HEK293T (cell line): ENCODE measurements at regions not wholly inside any gene's neighbourhood (a gene's known extent, or its start where the extent isn't known, plus 50 kb on each side); places are given as distances from the start of the nearest gene placed in this dataset.

Experiments used
- CTCF ChIA-PET: fragments of 350-600 bp; formaldehyde crosslinking; extraction: SDS; loops from one replicate; lab custom pipeline; 2021; ENCODE audit warnings: antibody characterized with exemption, inconsistent platforms; lab: Yijun Ruan, JAX
- POLR2A ChIA-PET: fragments of 350-600 bp; formaldehyde crosslinking; extraction: SDS; loops from one replicate; lab custom pipeline; 2020; ENCODE audit warnings: antibody characterized with exemption, inconsistent platforms; lab: Yijun Ruan, JAX
- DNase-seq: peaks from one replicate; pipeline ENCODE4 v3.0.0; 2012; ENCODE audit warnings: mixed read lengths; ENCODE audit errors: extremely low spot score
- ARNT ChIP-seq: fragments of 450-650 bp; IDR thresholded peaks from 2 replicates; pipeline ENCODE4 v1.6.1; 2017; ENCODE audit warnings: mild to moderate bottlenecking
- BHLHE40 ChIP-seq: fragments of 450-650 bp; IDR thresholded peaks from 2 replicates; pipeline ENCODE4 v1.6.1; 2016; ENCODE audit warnings: mild to moderate bottlenecking, moderate library complexity, borderline replicate concordance
- CTBP1 ChIP-seq: fragments of 450-650 bp; IDR thresholded peaks from 2 replicates; pipeline ENCODE4 v1.6.1; 2016; ENCODE audit warnings: borderline replicate concordance
- ELF4 ChIP-seq: fragments of 450-650 bp; IDR thresholded peaks from 2 replicates; pipeline ENCODE4 v1.6.1; 2017; ENCODE audit warnings: antibody characterized with exemption
- FOXA1 ChIP-seq: fragments of 450-650 bp; IDR thresholded peaks from 2 replicates; pipeline ENCODE4 v1.6.1; 2016; ENCODE audit warnings: mild to moderate bottlenecking
- FOXK2 ChIP-seq: fragments of 450-650 bp; IDR thresholded peaks from 2 replicates; pipeline ENCODE4 v1.6.1; 2016; ENCODE audit warnings: mild to moderate bottlenecking
- FOXM1 ChIP-seq: fragments of 450-650 bp; IDR thresholded peaks from 2 replicates; pipeline ENCODE4 v1.6.1; 2017; ENCODE audit warnings: mild to moderate bottlenecking, borderline replicate concordance
- HDGF ChIP-seq: fragments of 450-650 bp; IDR thresholded peaks from 2 replicates; pipeline ENCODE4 v1.6.1; 2017; ENCODE audit warnings: antibody characterized with exemption, borderline replicate concordance
- L3MBTL2 ChIP-seq: fragments of 450-650 bp; conservative IDR thresholded peaks from 2 replicates; pipeline ENCODE4 v1.6.1; 2016; ENCODE audit warnings: mild to moderate bottlenecking
- LEF1 ChIP-seq: fragments of 450-650 bp; IDR thresholded peaks from 2 replicates; pipeline ENCODE4 v1.6.1; 2017; ENCODE audit warnings: mild to moderate bottlenecking, borderline replicate concordance
- NFRKB ChIP-seq: fragments of 450-650 bp; IDR thresholded peaks from 2 replicates; pipeline ENCODE4 v1.6.1; 2016; ENCODE audit warnings: mild to moderate bottlenecking, moderate library complexity
- SP1 ChIP-seq: fragments of 450-650 bp; IDR thresholded peaks from 2 replicates; pipeline ENCODE4 v1.6.1; 2017
- SUZ12 ChIP-seq: fragments of 450-650 bp; IDR thresholded peaks from 2 replicates; pipeline ENCODE4 v1.6.1; 2016; ENCODE audit warnings: mild to moderate bottlenecking
- TARDBP ChIP-seq: fragments of 450-650 bp; IDR thresholded peaks from 2 replicates; pipeline ENCODE4 v1.6.1; 2016
- ZNF384 ChIP-seq: fragments of 450-650 bp; IDR thresholded peaks from 2 replicates; pipeline ENCODE4 v1.6.1; 2016
- TF ChIP-seq, protein P1 (sequence below): fragments of 450-650 bp; IDR thresholded peaks from 2 replicates; pipeline ENCODE4 v1.6.1; 2016

DNA sequence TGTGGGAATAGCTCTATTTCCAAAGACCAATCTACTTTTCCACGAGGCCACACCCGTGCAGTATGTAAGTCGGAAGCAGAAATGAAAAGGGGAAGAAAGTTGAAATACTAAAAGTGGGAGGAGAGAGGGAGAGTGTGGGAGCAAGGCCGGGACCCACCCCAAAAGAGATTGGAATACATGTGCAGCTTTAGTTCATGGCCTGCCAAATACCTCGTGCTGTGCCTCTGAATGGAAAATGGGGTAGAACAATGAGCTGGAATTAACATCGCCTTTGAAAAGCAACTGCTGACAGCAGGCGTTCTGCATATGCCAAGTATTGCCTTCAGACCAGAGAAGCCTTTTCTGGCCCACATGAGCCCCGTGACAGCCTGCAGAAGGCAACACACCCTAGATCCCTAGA is 155.6 kb downstream of the CD83 start:
- no peak for DNase-seq
- TF ChIP-seq SP1, result no peak
- TF ChIP-seq ELF4, result no peak
- no peak for TF ChIP-seq HDGF
- TF ChIP-seq L3MBTL2, result no peak
- TF ChIP-seq CTBP1, result no peak
- TF ChIP-seq BHLHE40, result no peak
- TF ChIP-seq FOXM1, result no peak
- CTCF ChIA-PET, result no interaction called here
- POLR2A ChIA-PET, result no interaction called here

DNA sequence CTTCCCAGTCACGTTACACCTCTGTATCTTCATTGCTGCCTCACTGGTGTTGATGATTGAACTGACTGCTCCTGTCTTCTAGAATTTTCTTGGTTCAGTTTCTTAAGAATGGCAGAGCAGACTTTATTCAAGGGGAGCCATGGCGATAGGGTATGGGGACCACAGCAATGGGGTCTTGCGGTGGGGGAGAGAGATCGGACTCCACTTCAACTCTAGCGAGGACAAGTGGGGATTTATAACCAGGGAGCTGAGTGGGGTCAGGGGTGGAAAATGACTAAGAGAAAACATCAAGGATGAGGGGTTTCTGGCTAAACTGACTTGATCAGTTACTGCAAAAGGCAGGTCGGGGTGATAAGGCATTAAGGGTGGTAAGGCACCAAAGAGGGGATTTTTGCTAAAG is 156.4 kb downstream of the CD83 start:
- CTCF ChIA-PET, result no interaction called here
- POLR2A ChIA-PET, result no interaction called here
- TF ChIP-seq CTBP1, result no peak
- DNase-seq, result no peak

DNA sequence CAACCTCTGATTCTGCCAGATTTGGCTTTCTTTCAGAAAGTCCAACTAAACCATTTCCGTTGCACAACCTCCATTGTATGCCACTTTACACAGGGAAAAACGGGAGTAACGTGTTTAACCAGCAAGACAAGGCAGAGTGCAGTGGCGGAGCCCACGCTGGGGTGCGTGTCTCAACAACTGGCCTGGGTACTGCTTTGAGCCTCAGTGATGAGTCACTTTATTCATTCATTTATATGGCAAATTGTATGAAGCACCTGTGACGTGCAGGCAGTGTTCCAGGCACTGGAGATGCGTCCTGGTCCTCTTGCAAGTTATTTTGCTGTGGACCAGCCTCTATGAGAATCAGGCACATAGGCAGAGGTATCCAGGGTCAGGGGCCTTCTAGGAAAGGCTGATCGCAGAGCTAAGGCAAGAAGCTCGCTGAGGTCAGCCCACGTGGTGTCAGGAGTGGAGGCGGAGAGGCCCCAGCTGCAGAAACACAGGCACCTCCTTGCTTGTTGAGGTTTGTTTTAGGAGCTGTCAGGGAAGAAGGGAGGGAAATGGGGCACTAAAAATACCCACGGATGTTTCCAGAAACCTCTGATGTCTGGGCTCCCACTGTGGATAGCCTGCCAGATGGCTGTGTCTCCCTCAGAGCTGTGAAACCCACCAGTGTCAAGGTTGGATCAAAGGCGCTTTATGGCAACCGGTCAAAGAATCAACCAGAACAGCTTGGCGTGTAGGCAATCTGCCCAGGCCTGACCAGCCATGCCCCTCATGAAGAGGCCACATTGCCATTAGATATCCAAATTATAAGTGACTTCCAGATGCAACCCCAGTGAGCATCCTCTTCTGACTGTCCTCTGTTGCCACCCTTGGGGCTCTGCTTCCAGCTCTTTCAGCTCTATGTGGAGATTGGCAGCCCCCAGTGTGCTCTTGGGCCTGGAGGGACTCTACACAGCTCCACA is 157.2 kb downstream of the CD83 start:
- no peak for TF ChIP-seq NFRKB
- no peak for TF ChIP-seq FOXK2
- TF ChIP-seq CTBP1, result no peak
- TF ChIP-seq L3MBTL2, result no peak
- TF ChIP-seq TARDBP, result no peak
- no peak for TF ChIP-seq LEF1
- TF ChIP-seq ZNF384, result no peak
- TF ChIP-seq BHLHE40, result no peak
- no peak for TF ChIP-seq FOXM1
- no peak for TF ChIP-seq ELF4
- no peak for TF ChIP-seq ARNT
- TF ChIP-seq, protein P1, sequence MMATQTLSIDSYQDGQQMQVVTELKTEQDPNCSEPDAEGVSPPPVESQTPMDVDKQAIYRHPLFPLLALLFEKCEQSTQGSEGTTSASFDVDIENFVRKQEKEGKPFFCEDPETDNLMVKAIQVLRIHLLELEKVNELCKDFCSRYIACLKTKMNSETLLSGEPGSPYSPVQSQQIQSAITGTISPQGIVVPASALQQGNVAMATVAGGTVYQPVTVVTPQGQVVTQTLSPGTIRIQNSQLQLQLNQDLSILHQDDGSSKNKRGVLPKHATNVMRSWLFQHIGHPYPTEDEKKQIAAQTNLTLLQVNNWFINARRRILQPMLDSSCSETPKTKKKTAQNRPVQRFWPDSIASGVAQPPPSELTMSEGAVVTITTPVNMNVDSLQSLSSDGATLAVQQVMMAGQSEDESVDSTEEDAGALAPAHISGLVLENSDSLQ, result no peak
- no peak for TF ChIP-seq SP1
- TF ChIP-seq SUZ12, result no peak
- TF ChIP-seq FOXA1, result no peak
- TF ChIP-seq HDGF, result no peak
- ChIA-PET POLR2A (no interaction called here), CTCF (no interaction called here)
- DNase-seq, result no peak

DNA sequence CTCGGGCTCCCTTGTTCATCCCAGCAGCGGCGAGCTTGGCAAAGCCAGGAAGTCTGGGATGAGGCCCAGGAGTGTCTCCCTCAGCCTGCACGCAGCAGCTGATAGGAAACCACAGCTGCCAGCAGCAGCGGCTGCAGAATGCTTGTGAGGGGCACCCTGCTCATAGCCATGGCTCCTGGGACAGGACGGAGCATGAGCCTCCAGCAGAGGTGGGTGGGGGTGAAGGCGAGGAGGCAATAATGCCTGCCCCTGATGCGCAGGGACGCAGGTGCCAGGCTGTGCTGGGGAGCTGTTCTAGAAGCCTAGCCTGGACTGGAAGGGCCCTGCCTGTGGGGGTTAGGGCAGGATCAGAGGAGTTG is 157.9 kb downstream of the CD83 start:
- CTCF ChIA-PET, result no interaction called here
- DNase-seq, result no peak
- POLR2A ChIA-PET, result no interaction called here
- no peak for TF ChIP-seq ARNT
- no peak for TF ChIP-seq CTBP1

DNA sequence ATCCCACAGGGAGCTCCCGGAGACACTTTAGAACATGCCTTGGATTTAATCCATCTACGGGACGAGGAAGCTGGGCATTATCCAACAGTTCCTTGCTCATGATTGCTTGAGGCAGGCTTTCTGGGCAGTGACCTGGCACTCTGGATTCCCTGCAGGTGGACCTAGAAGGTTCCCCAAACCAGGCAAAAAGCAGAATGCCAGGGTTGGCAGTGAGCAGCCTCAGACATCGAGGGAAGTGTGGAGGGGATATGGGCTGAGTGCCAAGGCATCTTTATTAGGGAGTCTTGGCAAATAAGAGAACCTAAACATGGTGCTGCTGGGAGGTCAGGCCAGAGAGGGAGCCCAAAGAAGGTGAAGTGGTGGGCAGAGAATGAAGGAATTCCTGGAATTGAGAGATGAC is 158.5 kb downstream of the CD83 start:
- ChIA-PET CTCF (no interaction called here), POLR2A (no interaction called here)
- DNase-seq, result no peak
- TF ChIP-seq ZNF384 (no peak), SUZ12 (no peak), LEF1 (no peak), NFRKB (no peak)
- TF ChIP-seq, protein P1, result no peak

DNA sequence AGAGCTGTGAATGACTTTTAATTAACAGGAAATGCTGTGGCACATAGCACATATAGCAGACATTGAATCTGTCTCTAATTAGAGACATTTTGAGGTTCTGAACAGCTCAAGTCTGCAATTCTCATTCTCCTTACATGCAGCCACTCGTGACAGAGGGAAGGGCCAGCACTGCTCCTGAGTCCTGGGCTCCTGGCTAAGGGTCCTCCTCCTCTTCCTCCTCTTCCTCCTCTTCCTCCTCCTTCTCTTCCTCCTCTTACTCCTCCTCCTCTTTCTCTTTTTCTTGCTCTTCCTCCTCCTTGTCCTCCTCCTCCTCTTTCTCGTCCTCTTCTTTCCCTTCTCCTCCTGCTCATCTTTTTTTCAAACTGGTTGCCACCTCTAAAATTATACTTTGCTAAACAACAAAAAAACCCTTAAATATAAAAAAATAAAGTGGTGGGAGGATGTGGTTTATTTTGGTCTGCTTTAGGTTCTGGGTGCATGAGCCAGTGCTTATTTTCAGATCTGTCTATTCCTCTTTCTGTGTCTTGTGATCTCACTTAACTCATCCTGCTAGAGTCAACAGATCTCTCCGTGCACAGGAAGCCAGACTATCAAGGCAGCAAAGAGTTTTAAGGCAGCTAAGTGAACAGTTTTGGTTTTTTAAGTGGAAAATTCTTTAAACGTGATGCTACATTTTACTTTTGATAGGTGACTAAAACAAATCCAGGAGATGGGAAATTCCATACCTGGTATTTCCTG is 159.3 kb downstream of the CD83 start:
- POLR2A ChIA-PET, result no interaction called here
- DNase-seq, result no peak
- CTCF ChIA-PET, result no interaction called here
- no peak for TF ChIP-seq ZNF384
- no peak for TF ChIP-seq BHLHE40
- no peak for TF ChIP-seq NFRKB
- TF ChIP-seq, protein P1, result no peak

DNA sequence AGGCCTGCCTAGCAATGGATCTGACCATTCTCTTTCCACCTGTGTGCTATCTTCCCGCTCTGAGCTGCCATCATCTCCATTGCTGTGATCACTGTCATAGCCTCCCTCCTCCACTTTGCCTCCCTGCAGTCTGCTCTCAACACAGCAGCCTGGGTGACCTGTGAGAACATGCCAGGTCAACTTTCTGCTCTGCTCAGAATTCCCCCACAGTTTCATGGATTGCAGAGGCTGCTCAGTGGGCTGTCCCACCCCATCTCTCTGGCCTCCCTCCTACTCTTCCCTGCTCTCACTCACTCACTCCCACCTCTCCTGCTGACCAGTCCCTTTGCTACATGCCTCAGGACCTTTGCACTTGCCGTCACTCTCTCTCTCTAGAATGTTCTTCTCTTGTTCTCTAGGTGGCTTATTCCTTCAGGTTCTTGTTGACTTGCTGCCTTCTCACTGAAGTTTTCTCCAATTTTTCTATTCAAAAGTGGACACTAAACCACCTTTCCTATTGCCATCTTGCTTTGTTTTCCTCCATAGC is 159.9 kb downstream of the CD83 start:
- CTCF ChIA-PET, result no interaction called here
- POLR2A ChIA-PET, result no interaction called here
- DNase-seq, result no peak
- no peak for TF ChIP-seq ZNF384
- TF ChIP-seq TARDBP, result no peak
- no peak for TF ChIP-seq BHLHE40
- TF ChIP-seq L3MBTL2, result no peak
- TF ChIP-seq, protein P1, result no peak
- no peak for TF ChIP-seq ELF4
- no peak for TF ChIP-seq ARNT
- TF ChIP-seq FOXK2, result no peak
- no peak for TF ChIP-seq CTBP1
- TF ChIP-seq NFRKB, result no peak
- no peak for TF ChIP-seq FOXA1
